GM10266 (cell line): ENCODE measurements at regions not wholly inside any gene's neighbourhood (a gene's known extent, or its start where the extent isn't known, plus 50 kb on each side); places are given as distances from the start of the nearest gene placed in this dataset.

ENCODE experiments used
- DNase-seq: peaks from one replicate; pipeline ENCODE4 v3.0.0; 2012; ENCODE audit errors: extremely low spot score
- TF ChIP-seq, protein P1 (sequence below): IDR thresholded peaks from 2 replicates; pipeline ENCODE4 v1.5.1; 2012; ENCODE audit warnings: mild to moderate bottlenecking, low read depth; ENCODE audit not compliant: control insufficient read depth, insufficient read depth; ENCODE audit errors: missing control alignments

GRCh38 chr1:60348884-60349283, 275.3 kb upstream of the C1orf87 start:
- TF ChIP-seq, protein P1, sequence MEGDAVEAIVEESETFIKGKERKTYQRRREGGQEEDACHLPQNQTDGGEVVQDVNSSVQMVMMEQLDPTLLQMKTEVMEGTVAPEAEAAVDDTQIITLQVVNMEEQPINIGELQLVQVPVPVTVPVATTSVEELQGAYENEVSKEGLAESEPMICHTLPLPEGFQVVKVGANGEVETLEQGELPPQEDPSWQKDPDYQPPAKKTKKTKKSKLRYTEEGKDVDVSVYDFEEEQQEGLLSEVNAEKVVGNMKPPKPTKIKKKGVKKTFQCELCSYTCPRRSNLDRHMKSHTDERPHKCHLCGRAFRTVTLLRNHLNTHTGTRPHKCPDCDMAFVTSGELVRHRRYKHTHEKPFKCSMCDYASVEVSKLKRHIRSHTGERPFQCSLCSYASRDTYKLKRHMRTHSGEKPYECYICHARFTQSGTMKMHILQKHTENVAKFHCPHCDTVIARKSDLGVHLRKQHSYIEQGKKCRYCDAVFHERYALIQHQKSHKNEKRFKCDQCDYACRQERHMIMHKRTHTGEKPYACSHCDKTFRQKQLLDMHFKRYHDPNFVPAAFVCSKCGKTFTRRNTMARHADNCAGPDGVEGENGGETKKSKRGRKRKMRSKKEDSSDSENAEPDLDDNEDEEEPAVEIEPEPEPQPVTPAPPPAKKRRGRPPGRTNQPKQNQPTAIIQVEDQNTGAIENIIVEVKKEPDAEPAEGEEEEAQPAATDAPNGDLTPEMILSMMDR: no peak
- no peak for DNase-seq

DNA sequence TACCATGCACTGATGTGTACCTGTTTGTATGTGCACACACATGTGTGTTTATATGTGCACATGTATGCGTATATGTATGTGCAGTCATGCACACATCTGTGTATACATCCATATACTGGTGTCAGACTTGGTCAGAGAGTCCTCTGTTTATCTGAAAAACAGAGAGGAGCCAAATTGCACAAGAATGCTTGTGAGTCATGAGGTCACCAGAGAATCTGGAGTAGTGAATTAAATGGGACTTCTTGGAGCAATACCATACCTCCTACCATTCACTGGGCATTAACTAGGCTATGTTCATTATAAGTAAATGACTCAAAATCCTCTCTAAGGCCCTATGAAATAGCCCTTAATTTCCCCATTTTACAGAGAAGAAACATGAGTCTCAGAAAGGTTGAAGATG, 272.1 kb upstream of the C1orf87 start:
- TF ChIP-seq, protein P1: no peak
- no peak for DNase-seq

GRCh38 chr1:60345049-60345448, 271.5 kb upstream of the C1orf87 start:
- no peak for DNase-seq
- TF ChIP-seq, protein P1: no peak

DNA sequence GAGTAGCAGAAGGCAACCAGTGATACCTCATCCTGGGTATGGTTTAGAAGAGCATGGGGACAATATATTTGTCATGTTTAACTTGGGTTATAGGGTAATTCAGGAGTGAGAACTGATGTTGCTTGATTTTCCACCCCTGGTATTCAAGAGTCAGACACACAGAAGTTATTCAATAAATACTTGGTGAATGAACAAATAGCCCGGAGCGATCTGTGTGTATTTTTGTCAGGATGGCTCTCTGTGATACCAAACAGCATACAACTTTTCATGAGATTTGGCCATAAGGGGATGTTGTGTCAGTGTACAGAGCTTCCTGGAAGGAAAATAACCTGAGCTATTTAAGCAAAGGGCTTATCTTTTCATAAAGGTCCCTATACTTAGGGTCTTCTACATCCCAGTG, 270.2 kb upstream of the C1orf87 start:
- TF ChIP-seq, protein P1: no peak
- DNase-seq: no peak

GRCh38 chr1:60342569-60342968, 269.0 kb upstream of the C1orf87 start:
- TF ChIP-seq, protein P1: no peak

GRCh38 chr1:60341274-60341673, 267.7 kb upstream of the C1orf87 start:
- TF ChIP-seq, protein P1: no peak
- DNase-seq: no peak

More at GRCh38 chr1:60342569-60342968, 269.0 kb upstream of the C1orf87 start:
- no peak for DNase-seq

DNA sequence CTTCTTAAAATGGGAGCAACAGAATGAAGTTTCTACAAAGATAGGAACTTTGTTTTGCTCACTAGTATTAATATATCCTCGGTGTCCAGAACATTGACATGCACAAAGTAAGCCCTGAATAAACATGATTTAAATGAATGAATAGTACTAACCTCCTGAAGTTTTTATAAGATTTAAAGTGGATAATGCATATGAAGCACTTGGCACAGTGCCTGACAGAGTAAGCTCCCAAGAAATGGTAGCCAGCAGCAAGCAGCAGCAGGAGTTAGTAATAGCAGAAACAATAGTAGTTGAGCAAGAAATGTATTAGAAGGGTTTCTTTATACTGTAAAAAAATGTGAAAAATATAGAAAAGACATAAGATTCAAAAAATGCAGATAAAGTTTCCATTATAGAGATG, 258.1 kb upstream of the C1orf87 start:
- TF ChIP-seq, protein P1: no peak
- no peak for DNase-seq
